Activated CD4-positive, alpha-beta T cell treated with anti-CD3 and anti-CD28 coated beads, Interleukin-10, Interleukin-2, amounts not matched to agents 100 ng/mL and 50 ng/mL, durations not matched to agents 16 hours and 8 hours (primary cell): ENCODE measurements at regions not wholly inside any gene's neighbourhood (a gene's known extent, or its start where the extent isn't known, plus 50 kb on each side); places are given as distances from the start of the nearest gene placed in this dataset.

ENCODE experiments used
- DNase-seq: peaks from one replicate; pipeline ENCODE4 v3.0.0-alpha.2; 2020

DNA sequence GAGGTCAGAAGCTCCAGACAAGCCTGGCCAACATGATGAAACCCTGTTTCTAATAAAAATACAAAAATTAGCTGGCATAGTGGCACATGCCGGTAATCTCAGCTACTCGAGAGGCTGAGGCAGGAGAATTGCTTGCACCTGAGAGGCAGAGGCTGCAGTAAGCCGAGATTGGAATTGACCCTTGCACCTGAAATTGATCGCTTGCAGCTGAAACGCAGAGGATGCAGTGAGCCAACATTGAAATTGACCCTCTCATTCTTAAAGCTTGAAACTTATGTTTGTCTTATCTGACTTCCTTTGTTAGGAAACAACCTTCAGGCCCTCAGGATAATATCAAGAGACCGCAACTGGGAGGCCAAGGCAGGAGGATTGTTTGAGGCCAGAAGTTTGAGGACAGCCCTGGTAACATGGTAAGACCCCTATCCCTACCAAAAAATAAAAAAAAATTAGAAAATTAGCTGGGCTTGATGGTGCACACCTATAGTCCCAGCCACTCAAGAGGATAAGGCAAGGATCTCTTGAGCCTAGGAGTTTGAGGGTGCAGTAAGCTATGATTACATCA, 376.6 kb upstream of the XYLT1 start:
- no peak for DNase-seq

DNA sequence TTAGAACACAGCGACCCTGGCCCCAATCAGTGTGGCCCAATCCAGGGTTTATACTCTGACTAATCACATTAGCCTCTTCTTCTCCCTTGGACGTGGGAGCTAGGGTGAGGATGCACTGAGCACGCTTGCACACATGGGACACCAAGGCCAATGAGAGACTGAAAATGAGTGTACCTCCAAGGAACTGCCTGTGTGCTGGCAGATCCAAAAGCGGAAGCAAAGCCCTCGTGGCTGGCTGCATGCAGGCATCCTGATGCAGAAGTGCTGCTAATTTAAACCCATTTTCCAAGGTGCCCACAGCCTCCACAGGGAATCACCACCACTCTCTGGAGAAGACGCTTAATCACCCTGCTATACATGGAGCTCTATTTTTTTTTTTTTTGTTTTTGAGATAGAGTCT, 375.3 kb upstream of the XYLT1 start:
- no peak for DNase-seq

DNA sequence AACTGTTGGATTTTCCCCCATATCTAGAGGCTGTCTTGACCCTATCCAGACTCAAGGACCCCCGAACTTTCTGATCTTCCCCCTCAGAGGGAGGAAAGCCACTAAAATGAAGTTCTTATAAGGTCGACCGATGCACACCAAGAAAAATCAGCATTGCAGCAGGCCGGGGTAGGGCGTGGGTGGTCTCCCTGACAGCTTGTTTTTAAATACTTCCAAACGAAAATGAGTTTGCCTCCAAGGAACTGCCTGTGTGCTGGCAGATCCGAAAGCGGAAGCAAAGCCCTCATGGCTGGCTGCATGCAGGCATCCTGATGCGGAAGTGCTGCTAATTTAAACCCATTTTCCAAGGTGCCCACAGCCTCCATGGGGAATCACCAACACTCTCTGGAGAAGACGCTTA, 374.3 kb upstream of the XYLT1 start:
- DNase-seq, result no peak

DNA sequence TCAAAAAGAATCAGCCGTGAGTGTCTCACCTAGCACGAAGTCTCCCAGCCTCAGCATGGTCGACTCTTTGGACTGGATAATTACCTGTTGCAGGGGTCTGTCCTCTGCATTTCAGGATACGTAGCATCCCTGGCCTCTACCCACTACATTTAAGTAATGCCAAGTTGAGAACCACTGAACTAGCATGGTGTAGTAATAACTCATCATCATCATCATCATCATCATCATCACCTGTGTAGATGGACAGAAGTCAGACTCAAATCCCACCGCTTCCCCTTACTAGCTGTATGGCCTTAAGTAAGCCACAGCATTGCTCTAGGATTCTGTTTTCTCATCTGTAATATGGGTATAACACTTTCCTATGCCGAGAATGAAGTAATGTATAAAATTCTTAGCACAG, 373.1 kb upstream of the XYLT1 start:
- no peak for DNase-seq

DNA sequence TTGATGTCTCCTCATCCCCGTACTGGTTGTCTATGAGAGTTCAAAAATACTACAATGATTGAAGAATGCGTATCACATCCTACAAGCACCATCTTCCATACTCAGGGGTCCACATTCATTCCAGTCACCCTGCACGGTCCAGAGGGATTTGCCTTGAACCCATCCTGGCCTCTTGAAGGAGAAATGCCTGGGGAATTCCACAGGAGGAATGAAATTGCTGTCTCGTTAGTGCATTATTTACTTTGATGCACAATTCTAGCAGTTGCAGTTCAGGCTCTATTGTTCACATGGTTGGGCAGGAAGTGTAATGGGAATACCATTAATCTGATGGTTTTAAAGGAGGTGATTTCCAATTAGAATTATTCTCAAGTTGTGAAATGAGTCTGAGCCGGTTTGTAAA, 369.1 kb upstream of the XYLT1 start:
- DNase-seq, result no peak

DNA sequence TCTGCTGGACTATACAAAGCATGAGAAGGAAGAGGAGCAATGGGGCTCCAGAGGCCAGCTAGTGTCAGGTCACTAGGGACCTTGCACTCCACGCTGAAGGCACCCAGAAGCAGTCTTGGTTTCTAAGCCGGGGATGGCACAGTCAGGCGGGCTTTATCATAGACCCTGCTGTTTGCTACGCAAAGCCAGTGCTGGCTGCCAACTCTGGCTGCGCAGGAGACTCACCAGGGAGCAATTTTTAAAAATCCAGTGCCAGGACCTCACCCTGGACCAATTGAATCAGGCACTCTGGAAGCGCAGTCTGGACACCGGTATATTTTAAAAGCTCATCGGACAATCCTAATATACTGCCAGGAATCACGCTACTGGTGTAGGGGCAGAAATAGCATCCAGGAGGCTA, 368.5 kb upstream of the XYLT1 start:
- no peak for DNase-seq

DNA sequence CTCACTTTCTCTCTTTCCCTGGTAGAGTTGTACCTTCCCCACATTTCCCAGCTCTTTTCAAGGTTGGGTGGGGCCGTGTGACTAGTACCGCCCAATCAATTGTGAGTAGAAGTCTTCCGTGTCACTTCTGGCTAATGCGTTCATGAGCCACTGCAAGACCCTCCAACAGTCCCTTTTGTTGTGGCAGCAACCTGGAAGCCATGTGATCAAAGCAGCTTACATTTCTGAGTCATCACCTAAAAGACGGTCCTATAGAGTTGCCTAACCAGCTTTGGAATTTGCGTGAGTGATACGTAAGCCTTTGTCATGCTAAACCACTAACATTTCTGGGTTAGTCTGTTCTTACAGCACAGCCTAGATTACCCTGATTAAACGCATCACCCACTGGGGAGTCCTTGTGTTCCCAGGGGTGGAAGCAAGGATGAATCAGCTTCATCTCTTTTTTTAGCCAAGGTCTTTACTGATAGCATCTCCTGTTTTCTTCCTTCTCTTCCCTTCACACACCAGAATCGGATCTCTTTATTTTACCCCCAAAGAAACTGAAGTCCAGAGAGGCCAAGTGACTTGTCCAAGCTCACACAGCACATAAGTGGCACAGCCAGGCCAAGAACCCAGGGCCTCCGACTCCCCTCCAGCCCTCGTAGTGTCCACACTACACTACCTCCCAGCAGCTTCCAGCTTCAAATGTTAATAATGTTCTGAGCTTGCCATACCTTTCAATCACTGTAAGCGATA, 366.3 kb upstream of the XYLT1 start:
- DNase-seq, result no peak

DNA sequence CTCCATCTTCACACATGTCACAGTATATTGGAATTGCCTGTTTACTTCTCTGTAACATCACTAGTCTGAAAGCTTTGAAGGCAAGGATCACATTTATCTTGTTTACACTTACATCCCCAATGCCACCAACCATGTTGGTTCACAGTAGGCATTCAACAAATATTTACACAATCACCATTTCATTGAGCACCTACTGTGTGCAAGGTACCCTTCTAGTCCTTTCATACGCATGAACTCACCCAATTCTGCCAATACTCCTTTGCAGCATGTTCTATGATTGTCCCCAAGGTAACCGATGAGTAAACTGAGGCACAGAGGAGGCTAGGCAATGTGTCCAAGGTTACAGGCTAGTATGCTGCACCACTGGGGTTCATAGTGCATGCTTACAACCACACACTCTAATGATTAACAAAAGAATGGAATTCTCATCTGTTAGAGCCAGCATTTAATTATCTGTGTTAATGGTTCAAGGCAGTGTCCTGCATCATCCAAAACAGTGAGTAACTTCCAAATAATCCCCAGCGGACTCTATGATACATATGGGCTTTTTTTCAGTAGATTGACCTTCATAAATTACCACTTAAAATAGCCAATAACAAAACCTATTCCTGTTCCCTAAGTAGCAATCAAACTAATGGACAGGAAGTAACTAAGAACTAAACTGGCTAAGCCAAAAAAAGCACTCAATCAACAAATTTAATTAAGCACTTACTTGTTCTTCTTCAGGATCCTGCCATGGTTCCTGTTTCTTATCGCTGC, 364.5 kb upstream of the XYLT1 start:
- no peak for DNase-seq

DNA sequence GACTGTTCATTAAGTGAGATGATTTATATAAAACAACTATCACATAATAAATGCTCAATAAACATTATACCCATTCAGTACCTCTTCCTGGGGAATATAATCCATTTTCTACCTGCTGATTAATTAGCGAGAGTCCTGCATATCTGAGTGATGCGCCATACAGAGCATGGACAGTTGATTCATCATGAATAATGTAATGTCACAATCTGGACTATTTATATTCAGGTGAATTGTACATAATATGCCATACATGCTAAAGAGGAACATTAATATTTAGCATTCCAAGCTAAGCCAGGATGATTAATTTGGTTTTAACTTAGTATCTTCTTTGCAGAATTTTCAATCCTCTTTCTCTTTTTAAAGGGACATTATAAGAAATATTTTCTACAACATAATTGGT, 362.0 kb upstream of the XYLT1 start:
- DNase-seq, result no peak

DNA sequence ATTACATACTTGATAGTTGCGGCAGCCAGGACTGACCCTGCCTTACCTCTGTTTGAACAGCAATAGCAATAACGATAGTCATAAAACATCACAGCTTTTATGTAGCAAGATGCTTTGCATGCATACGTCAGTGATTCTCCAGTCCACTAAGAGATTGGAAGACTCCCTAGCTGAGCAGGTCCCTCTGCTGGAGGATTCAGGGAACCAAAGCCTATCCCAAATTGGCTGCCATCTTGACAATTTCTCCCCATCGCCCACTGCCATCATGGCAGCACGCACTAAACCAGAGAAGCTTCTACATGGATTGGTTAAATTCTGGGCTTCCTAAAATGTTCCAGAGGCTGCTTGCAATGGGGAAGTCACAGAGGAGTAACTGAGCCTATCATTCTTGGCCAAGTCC, 360.6 kb upstream of the XYLT1 start:
- no peak for DNase-seq

DNA sequence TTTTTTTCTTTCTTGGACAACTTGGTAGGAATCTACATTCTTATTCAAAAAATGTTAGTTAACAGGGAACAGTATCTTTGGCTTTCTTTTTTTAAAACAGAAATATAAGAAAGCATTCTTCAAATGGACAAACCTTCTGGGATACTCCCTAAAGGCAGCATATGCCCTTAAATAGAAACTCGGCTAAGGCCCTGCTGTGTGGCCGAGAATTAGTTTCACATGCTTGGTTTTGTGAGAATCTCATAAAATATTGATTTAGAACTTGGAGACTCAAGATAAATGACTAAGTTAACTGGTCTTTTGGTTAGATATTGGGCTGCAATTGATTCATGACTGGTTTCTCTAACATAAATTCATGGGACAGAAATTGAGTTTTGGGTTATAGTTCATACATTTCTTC, 359.9 kb upstream of the XYLT1 start:
- no peak for DNase-seq

DNA sequence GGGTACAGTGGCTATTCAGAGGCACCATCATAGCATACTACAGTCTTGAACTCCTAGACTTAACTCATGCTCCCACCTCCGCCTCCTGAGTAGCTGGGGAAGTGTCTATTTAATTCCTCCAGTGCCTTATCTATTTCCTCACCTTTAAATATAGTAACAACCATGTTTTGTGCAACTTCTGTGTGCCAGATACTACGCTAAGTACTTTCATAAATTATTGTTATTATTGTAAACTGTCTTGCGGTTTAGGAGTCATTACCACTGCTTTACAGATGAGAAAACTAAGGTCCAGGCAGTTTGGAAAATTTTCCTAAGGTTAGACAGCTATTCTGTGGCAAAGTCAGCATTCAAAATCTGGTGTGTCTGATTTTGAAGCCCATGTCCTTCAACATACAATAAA, 359.1 kb upstream of the XYLT1 start:
- no peak for DNase-seq

DNA sequence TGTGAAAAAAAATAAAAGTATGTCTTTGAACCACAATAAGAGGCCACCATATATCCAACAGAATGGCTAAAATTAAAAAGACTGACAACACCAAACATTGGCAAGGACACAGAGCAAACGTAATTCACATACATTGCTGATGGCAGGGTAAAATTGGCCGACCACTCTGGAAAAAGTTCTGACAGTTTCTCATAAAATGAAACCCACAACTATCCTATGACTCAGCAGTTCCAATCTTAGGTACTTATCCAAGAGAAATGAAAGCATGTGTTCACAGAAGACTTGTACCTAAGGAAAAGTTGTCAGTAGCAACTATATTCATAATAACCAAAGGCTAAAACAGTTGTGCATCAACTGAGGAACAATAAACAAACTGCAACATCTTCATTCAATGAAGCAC, 357.3 kb upstream of the XYLT1 start:
- DNase-seq, result no peak

DNA sequence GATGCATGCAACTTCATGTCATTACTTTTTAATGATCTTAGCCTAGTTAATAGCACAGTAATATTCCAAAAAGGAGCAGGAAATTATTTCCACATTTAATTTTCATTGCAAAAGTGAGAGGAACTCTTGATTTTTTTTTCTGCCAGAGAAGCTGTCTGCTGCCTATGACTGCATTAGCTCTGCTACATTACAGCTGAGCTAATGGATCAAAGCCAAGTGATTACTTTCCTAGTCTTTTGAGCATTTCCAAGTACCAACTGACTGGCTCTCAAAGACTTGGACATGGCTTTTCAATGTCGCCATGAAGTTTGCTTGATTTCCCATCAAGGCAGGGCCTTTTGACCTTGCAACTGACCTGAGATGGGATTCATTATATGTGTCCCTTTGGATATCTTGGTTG, 356.6 kb upstream of the XYLT1 start:
- no peak for DNase-seq

DNA sequence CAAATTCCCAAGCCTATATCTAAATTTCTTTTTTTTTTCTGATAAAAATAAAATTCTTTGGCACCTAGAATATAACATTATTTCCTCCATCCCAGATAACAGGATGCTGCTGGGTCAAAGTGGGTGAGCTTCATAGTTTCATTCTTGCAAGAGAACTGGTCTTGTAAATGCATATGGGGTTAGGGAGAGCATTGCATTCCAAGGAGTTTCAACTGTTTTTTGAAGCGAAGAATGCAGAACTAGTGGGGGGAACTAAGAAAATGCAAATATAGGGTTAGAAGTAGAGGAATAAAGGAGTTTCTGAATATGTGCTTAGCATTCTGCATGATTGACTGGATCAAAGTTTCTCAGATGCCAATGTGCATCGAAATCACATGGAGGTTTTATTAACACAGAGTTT, 347.2 kb upstream of the XYLT1 start:
- no peak for DNase-seq

DNA sequence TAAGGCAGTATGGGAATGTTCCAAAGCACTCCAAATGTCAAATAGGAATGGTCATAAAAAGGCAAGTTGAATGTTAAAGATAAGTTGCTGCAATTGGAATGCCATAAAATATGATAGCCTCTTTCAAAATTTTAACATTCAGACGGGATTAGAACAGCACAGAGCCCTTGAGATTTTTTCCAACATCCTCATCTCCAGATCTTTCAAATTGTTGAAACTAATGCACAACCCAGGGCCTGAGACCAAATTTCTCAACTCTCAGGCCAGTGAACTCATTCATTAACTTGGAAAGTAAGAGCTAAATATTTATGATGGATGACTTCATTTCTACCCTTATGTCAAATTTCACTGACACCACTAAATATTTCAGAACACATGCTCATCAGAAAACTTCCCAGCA, 346.5 kb upstream of the XYLT1 start:
- DNase-seq, result no peak

DNA sequence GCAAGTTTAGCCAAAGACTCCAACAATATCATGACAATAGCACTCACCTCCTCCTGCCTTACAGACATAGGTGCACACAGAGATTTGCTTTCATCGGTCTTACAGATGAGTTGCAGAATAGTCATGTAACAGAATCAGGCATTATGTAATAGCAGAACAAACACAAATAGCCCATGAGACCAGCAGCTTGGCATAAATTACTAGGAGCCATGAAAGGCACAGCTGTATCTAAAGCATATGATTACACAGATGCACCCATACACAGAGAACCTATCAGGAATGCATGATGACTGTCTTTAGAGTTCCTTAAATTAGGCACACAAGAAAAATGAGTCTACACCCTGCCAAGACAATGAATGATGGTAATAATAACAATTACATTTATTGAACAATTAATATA, 342.0 kb upstream of the XYLT1 start:
- DNase-seq, result no peak

DNA sequence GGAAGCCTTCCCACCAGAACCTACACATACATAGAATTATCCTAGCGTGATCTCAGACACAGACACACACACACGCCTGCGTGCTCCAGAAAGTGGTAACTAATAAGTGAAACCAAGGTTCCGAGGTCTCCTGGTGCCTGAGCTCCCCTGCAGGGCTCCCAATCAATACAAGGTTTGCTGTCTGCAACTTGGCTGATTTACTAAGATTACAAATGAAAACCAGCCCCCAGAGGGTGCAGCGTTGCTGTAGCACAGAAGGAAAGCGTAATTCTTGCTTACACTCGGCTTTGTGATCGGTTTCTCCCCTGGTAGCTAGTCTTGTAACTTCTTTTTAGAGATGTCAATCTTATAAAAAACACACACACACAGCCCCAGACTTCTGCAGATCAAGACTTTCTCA, 334.1 kb upstream of the XYLT1 start:
- DNase-seq, result no peak

DNA sequence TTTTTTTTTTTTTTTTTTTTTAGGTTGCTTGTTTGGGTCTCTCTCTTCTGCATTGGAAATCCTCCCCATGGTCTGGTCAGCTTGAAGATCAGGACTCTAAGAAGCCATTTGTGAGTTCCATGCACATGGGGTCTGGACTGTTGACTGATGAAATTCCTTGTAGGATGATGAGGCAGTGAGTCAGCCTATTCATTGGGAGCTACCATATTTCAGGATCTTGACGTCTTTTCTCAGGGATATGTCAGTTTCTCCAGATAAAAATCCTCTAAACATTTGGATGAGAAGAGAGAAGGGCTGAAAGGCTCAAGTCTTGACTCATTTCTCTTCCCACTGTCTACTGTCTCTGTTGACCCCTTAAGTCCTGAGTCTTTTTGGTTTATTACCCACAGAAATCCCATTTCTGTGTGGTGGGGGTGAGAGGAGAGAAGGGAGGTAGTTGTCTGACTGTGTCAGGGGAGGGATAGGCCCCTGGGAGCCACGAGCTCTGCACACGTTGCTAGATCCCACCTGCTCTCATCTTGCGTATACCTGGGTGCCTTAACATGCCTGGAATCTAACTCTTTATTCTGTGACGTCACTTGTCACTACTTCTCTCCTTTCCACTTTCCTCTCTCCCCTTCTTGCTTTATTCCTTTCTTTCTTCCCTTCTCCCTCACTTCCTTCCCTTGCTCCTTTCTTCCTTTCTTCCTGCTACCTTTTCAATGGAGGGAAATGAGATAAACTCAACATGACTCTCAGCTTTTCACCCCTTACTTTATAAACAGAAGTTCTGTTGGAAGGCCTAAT, 333.1 kb upstream of the XYLT1 start:
- no peak for DNase-seq

DNA sequence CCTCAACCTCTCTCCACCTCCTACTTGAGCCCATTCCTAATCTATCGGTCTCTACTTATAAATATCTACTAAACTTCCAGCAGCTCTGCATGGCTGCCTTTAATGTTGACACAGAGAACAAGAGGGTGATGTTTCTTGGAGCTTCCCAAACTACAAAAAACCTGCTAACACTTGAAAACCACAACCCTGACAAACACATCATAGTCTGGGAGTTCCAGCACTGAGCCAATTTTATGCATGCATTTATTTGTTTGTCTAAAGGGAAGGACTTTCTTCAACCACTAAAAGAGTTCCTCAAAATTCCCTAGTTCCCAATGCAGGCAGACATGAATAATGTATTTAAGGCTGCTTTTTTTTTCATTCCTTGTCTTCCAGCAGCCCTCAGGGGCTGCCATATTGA, 331.8 kb upstream of the XYLT1 start:
- DNase-seq, result no peak

DNA sequence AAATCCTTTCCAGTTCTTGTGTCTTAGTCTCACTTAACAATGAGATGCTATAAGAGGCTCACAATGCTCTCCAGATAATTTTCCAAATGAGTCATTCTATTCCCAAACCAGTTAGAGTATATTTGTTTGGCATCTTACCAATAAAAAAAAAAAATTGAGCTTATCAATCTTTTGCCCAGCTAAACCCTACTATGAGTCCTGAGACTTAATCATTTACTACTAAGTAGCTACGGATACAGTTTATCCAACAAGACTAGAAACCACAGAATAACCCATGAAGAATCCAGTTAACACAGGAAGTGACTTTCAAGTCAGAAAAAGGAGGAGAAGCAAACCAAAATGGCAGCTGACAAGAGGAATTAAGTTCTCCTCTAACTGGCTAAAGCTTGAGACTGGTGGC, 330.3 kb upstream of the XYLT1 start:
- no peak for DNase-seq

DNA sequence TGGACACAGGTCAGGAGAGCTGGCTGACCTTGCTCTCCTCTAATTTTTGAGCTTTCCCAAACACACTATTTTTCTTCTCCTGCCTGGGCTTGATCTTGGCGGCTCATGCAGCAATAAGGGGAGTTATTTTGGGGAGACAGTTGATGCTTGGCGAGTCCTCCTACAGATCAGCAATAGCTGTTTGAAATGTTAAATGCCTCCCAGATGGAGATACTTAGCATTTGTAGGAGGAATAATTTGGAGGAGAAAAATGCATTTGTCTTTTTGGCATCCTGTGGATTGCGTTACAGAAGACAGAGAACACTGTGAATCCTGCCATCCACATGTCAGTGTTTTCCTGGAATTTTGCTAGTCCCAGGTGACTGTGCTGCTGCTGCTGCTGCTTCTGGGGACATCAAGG, 328.0 kb upstream of the XYLT1 start:
- no peak for DNase-seq

DNA sequence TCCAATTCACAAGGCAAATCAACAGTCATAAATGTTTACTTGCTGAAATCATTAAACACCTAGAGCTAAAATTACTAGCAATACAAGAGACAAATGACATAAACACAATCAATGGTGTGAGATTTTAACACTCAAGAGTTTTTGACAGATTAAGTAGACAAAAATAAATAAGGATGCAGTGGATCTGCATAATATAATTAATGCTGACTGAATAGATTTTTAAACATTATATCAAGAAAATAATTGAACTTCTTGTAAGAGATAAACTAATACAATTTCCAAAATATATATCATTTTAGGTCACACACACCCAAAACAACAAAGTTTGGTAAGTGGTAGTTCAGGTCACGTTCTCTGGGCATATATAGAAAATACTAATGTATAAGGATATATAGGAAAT, 322.6 kb upstream of the XYLT1 start:
- DNase-seq, result no peak

DNA sequence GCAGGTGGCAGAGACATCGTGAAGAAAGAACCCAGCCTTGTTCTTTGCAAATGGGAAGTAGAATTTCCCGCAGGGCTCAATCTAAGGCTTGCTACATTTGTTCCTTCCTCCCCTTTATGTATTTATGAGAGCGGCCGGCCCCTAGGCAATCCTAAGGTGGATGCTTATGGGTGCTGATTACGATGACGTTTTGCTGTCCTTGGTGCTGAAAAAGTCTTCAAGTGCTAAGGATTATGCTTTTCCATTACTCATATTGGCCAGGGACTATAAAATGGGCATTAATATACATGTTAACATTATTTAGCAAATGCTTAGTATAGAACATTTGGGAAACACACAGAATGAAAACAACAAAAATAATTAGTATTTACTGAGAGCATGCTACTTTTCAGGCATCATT, 313.3 kb upstream of the XYLT1 start:
- DNase-seq, result no peak
